GM23338 (cell line): ENCODE measurements at regions not wholly inside any gene's neighbourhood (a gene's known extent, or its start where the extent isn't known, plus 50 kb on each side); places are given as distances from the start of the nearest gene placed in this dataset.

Source experiments
- CREB1 ChIP-seq: fragments of 250-450 bp; sonication (Bioruptor Pico); IDR thresholded peaks from 2 replicates; pipeline ENCODE4 v1.5.0; 2020; ENCODE audit warnings: low read depth, mild to moderate bottlenecking, moderate library complexity
- EZH2 ChIP-seq: fragments of 200-600 bp; sonication (generic); IDR thresholded peaks from one replicate; pipeline ENCODE4 v1.8.0; 2017; ENCODE audit warnings: antibody characterized with exemption, mild to moderate bottlenecking, low read depth; ENCODE audit not compliant: unreplicated experiment
- EZH2phosphoT487 ChIP-seq: fragments of 200-600 bp; sonication (generic); IDR thresholded peaks from one replicate; pipeline ENCODE4 v1.8.1; 2018; ENCODE audit warnings: antibody characterized with exemption; ENCODE audit not compliant: unreplicated experiment
- NANOG ChIP-seq: IDR thresholded peaks from 2 replicates; pipeline ENCODE4 v1.6.1; 2016; ENCODE audit warnings: antibody characterized with exemption, borderline replicate concordance
- POLR2AphosphoS5 ChIP-seq: IDR thresholded peaks from 2 replicates; pipeline ENCODE4 v1.6.1; 2016; ENCODE audit warnings: antibody characterized with exemption, low read depth
- STAT1 ChIP-seq: IDR thresholded peaks from one replicate; pipeline ENCODE4 v1.6.1; 2016; ENCODE audit warnings: antibody characterized with exemption; ENCODE audit not compliant: unreplicated experiment
- ZNF114 ChIP-seq: fragments of 250-450 bp; sonication (Bioruptor Pico); IDR thresholded peaks from 2 replicates; pipeline ENCODE4 v1.5.0; 2020; ENCODE audit warnings: mild to moderate bottlenecking, moderate library complexity
- ZNF331 ChIP-seq: fragments of 250-450 bp; sonication (Bioruptor Pico); IDR thresholded peaks from 2 replicates; pipeline ENCODE4 v1.5.0; 2020; ENCODE audit warnings: low read depth, mild to moderate bottlenecking, moderate library complexity
- TF ChIP-seq, protein P1 (sequence below): IDR thresholded peaks from 2 replicates; pipeline ENCODE4 v1.6.1; 2016; ENCODE audit warnings: antibody characterized with exemption
- TF ChIP-seq, protein P2 (sequence below), 2 experiments: fragments of 200-600 bp in 1 of 2; sonication (generic) in 1 of 2; conservative IDR thresholded peaks; 2 replicates each; pipeline versions ENCODE4 v1.5.1 to v1.6.1; 2016 to 2017; ENCODE audit warnings: antibody characterized with exemption in 2 of 2, low read depth in 2 of 2, mild to moderate bottlenecking in 2 of 2, moderate library complexity in 1 of 2
- TF ChIP-seq, protein P3 (sequence below): IDR thresholded peaks from one replicate; pipeline ENCODE4 v1.6.1; 2018; ENCODE audit warnings: antibody characterized with exemption; ENCODE audit not compliant: unreplicated experiment

DNA sequence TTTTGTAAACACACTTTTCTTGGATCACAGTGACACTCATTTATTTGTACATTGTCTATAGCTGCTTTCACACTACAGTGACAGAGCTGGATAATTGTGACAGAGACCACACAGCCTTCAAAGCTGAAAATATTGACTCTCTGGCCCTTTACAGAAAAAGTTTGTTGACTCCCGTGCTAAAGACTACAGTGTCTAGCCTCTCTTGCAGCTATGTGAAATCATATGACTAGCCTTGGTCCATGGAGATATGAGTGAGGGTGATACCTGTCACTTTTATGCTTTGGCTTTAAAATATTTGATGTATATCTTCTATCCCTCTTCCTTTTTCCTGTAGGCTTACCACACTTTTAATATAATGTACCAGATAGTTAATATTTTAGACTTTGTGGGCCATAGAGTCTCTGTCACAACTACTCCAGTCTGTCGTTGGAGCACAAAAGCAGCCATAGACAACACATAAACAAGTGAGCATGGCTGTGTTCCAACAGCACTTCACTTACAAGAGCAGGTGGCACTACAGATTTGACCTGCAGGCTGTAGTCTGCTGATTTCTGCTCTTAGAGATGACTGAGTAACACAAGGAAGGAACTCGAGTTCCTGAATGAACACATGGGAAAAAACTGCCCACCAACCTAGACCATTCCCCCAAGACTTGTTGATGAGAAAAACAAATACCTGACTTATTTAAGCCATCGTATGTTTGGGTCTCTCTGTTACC is 73.5 kb upstream of the ANKRD55 start (continued):
- TF ChIP-seq, protein P1, sequence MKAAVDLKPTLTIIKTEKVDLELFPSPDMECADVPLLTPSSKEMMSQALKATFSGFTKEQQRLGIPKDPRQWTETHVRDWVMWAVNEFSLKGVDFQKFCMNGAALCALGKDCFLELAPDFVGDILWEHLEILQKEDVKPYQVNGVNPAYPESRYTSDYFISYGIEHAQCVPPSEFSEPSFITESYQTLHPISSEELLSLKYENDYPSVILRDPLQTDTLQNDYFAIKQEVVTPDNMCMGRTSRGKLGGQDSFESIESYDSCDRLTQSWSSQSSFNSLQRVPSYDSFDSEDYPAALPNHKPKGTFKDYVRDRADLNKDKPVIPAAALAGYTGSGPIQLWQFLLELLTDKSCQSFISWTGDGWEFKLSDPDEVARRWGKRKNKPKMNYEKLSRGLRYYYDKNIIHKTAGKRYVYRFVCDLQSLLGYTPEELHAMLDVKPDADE, result no peak
- no peak for TF ChIP-seq EZH2
- TF ChIP-seq STAT1, result no peak
- no peak for TF ChIP-seq EZH2phosphoT487
- no peak for TF ChIP-seq POLR2AphosphoS5
- TF ChIP-seq ZNF331 (CRISPR knock-in tag), result no peak
- TF ChIP-seq, protein P2, sequence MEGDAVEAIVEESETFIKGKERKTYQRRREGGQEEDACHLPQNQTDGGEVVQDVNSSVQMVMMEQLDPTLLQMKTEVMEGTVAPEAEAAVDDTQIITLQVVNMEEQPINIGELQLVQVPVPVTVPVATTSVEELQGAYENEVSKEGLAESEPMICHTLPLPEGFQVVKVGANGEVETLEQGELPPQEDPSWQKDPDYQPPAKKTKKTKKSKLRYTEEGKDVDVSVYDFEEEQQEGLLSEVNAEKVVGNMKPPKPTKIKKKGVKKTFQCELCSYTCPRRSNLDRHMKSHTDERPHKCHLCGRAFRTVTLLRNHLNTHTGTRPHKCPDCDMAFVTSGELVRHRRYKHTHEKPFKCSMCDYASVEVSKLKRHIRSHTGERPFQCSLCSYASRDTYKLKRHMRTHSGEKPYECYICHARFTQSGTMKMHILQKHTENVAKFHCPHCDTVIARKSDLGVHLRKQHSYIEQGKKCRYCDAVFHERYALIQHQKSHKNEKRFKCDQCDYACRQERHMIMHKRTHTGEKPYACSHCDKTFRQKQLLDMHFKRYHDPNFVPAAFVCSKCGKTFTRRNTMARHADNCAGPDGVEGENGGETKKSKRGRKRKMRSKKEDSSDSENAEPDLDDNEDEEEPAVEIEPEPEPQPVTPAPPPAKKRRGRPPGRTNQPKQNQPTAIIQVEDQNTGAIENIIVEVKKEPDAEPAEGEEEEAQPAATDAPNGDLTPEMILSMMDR (conservative IDR thresholded peaks at IDR 0.05; ENCODE audit: low read depth in 2 of 2), result no peak
- TF ChIP-seq ZNF114 (CRISPR knock-in tag), result no peak
- no peak for TF ChIP-seq NANOG
- no peak for TF ChIP-seq CREB1 (CRISPR knock-in tag)
- TF ChIP-seq, protein P3, sequence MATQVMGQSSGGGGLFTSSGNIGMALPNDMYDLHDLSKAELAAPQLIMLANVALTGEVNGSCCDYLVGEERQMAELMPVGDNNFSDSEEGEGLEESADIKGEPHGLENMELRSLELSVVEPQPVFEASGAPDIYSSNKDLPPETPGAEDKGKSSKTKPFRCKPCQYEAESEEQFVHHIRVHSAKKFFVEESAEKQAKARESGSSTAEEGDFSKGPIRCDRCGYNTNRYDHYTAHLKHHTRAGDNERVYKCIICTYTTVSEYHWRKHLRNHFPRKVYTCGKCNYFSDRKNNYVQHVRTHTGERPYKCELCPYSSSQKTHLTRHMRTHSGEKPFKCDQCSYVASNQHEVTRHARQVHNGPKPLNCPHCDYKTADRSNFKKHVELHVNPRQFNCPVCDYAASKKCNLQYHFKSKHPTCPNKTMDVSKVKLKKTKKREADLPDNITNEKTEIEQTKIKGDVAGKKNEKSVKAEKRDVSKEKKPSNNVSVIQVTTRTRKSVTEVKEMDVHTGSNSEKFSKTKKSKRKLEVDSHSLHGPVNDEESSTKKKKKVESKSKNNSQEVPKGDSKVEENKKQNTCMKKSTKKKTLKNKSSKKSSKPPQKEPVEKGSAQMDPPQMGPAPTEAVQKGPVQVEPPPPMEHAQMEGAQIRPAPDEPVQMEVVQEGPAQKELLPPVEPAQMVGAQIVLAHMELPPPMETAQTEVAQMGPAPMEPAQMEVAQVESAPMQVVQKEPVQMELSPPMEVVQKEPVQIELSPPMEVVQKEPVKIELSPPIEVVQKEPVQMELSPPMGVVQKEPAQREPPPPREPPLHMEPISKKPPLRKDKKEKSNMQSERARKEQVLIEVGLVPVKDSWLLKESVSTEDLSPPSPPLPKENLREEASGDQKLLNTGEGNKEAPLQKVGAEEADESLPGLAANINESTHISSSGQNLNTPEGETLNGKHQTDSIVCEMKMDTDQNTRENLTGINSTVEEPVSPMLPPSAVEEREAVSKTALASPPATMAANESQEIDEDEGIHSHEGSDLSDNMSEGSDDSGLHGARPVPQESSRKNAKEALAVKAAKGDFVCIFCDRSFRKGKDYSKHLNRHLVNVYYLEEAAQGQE, result no peak
